Esophagus squamous epithelium (tissue), 4 donors: ENCODE measurements at regions not wholly inside any gene's neighbourhood (a gene's known extent, or its start where the extent isn't known, plus 50 kb on each side); places are given as distances from the start of the nearest gene placed in this dataset.

Experiments used
- CTCF ChIP-seq, 6 experiments: fragments of 450-650 bp in 4 of 6; fragments of 200-600 bp in 2 of 6; sonication (generic) in 2 of 6; IDR thresholded peaks; one replicate each; pipeline ENCODE4 v1.5.1; 2016 to 2019; ENCODE audit warnings: antibody characterized with exemption in 6 of 6, mild to moderate bottlenecking in 4 of 6, moderate library complexity in 4 of 6
- POLR2A ChIP-seq, 4 donors: fragments of 450-650 bp; IDR thresholded peaks; one replicate each; pipeline ENCODE4 v1.6.1; 2017; ENCODE audit warnings: antibody characterized with exemption in 4 of 4, mild to moderate bottlenecking in 4 of 4, moderate library complexity in 3 of 4

GRCh38 chr7:70855373-70855772 lies 276.6 kb upstream of the GALNT17 start:
- no peak for TF ChIP-seq CTCF (IDR thresholded peaks at IDR 0.05)
- TF ChIP-seq POLR2A (IDR thresholded peaks at IDR 0.05): no peak
